NCI-H1694 (cell line): ENCODE measurements at regions not wholly inside any gene's neighbourhood (a gene's known extent, or its start where the extent isn't known, plus 50 kb on each side); places are given as distances from the start of the nearest gene placed in this dataset.

ENCODE experiments used
- DNase-seq: peaks from one replicate; lab custom pipeline; 2025; lab: John Stamatoyannopoulos, UW

DNA sequence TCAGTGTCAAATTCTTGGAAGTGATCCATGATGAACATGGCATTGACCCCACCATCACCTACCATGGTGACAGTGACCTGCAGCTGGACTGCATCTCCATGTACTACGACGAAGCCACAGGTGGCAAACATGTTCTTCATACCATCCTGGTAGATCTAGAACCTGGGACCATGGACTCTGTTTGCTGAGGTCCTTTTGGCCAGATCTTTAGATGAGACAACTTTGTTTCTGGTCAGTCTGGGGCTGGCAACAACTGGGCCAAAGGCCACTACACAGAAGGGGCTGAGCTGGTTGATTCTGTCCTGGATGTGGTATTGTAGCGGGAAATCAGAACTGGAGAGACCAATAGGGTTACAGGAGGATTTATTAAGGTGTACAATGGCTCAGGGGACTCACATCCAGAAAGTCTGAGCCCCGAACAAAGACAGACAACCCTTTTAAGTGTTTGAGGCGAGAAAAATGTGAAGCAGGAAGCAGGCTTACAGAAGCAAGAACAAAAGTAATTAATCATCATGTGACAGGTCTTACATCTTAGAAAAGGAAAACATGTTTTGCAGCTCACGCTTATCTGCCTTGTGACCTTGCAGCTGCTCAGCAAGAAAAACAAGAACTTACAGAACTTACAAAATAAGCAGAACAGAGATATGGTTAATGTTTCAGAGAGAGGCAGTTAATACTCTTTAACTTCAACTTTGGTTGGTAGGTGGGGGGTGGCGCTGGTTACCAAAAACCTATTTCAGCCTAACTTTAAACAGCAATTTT lies 58.8 kb upstream of the MOCS1 start:
- DNase-seq: no peak
